ENCODE measurements at regions not wholly inside any gene's neighbourhood (a gene's known extent, or its start where the extent isn't known, plus 50 kb on each side); places are given as distances from the start of the nearest gene placed in this dataset.

DNA sequence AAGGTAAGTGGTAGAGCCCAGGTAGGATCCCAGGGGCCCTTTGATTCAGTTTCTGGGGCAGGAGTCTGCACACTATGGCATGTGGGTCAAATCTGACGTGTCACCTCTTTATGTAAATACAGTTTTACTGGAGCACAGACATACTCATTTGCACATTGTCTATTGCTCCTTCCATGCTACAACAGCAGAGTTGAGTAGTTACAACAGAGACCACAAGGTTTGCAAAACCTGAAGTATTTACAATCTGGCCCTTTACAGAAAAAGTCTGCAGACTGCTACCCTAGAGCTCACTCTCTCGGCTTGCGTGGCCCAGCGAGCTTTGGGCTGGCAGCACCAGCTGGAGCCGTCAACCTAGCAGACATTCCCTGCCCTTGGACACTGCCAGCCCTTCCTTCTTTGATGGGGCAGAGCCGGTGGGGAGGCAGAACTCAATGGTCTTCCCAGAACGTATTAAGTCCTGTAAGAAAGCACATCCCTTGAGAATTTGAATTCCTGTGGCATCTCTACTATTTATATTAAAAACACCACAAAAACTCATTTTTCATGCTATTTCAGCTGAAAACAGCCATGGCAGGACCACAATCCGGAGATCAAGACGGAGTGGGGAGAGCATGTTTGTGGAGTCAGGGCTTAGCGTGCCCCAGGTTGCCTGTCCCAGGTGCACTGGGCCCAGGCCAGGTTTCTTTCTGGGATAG lies 133.1 kb upstream of the NUDT7 start:
- H3K27me3 ChIP-seq: no peaks in the 10 kb centered on the region
- TF ChIP-seq, protein P1, sequence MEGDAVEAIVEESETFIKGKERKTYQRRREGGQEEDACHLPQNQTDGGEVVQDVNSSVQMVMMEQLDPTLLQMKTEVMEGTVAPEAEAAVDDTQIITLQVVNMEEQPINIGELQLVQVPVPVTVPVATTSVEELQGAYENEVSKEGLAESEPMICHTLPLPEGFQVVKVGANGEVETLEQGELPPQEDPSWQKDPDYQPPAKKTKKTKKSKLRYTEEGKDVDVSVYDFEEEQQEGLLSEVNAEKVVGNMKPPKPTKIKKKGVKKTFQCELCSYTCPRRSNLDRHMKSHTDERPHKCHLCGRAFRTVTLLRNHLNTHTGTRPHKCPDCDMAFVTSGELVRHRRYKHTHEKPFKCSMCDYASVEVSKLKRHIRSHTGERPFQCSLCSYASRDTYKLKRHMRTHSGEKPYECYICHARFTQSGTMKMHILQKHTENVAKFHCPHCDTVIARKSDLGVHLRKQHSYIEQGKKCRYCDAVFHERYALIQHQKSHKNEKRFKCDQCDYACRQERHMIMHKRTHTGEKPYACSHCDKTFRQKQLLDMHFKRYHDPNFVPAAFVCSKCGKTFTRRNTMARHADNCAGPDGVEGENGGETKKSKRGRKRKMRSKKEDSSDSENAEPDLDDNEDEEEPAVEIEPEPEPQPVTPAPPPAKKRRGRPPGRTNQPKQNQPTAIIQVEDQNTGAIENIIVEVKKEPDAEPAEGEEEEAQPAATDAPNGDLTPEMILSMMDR (IDR thresholded peaks at IDR 0.05): no peak
- TF ChIP-seq EP300 (IDR thresholded peaks at IDR 0.05): no peak
- TF ChIP-seq POLR2A (IDR thresholded peaks at IDR 0.05): no peak
- 81 to 85% methylated on average over 10 of the region's 10 CpGs for WGBS, 2 donors
- DNase-seq (ENCODE audit: low spot score in 2 of 2): no peak
- no peaks in the 10 kb centered on the region for H3K36me3 ChIP-seq
- H3K4me3 ChIP-seq: no peak overlapping the region
- H3K27ac ChIP-seq: no peak overlapping the region
- no peaks in the 10 kb centered on the region for H3K4me1 ChIP-seq
- no peaks in the 10 kb centered on the region for H3K9me3 ChIP-seq

DNA sequence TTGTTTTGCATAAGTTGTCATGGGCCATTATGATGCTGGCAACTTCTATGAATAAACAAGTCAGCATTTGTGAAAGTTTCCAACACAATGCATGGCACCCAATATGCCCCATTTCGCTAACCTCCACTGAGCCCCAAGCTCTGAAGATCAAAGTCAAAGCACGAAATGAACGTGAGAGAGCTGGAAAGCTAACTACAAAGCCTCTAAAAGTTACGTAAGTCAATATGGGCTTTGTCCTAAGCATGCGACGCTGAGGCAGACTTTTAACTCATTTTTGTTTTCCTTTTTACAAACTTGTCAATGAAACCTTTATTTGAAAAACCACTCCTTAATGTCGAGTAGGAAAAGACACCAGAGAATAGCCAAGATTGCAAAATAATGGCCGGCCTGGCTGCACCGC lies 131.6 kb upstream of the NUDT7 start:
- H3K4me3 ChIP-seq: no peak overlapping the region
- H3K36me3 ChIP-seq: no peaks in the 10 kb centered on the region
- 66 to 68% methylated on average over 9 of the region's 9 CpGs for WGBS, 2 donors
- DNase-seq (ENCODE audit: low spot score in 2 of 2): no peak
- H3K4me1 ChIP-seq: no peaks in the 10 kb centered on the region
- H3K27ac ChIP-seq: no peak overlapping the region
- no peaks in the 10 kb centered on the region for H3K9me3 ChIP-seq
- TF ChIP-seq, protein P1 (IDR thresholded peaks at IDR 0.05): no peak
- TF ChIP-seq POLR2A (IDR thresholded peaks at IDR 0.05) (no peak), EP300 (IDR thresholded peaks at IDR 0.05) (no peak)
- no peaks in the 10 kb centered on the region for H3K27me3 ChIP-seq

DNA sequence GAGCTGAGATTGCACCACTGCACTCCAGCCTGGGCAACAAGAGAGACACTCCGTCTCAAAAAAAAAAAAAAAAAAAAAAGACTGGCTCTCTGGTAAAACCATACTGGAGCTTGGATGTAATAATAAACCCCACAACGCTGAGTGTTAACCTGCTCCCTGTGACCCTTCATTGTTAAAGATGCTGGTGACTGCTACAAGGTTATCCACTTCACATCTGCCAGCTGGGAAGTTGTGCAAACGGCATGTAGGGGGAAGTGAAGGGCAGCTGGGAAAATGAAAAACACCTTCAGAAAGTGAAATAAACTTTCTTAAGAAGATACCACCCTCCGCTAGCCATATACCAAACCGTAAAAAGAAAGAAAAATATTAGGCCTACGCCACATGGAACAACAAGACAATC lies 131.0 kb upstream of the NUDT7 start:
- Histone ChIP-seq H3K27me3 (no peaks in the 10 kb centered on the region), H3K4me1 (no peaks in the 10 kb centered on the region), H3K27ac (no peak overlapping the region), H3K4me3 (no peak overlapping the region), H3K36me3 (no peaks in the 10 kb centered on the region), H3K9me3 (no peaks in the 10 kb centered on the region)
- 74 to 80% methylated on average over 6 of the region's 6 CpGs for WGBS, 2 donors
- no peak for DNase-seq (ENCODE audit: low spot score in 2 of 2)
- TF ChIP-seq, protein P1 (IDR thresholded peaks at IDR 0.05): no peak
- TF ChIP-seq POLR2A (IDR thresholded peaks at IDR 0.05) (no peak), EP300 (IDR thresholded peaks at IDR 0.05) (no peak)

DNA sequence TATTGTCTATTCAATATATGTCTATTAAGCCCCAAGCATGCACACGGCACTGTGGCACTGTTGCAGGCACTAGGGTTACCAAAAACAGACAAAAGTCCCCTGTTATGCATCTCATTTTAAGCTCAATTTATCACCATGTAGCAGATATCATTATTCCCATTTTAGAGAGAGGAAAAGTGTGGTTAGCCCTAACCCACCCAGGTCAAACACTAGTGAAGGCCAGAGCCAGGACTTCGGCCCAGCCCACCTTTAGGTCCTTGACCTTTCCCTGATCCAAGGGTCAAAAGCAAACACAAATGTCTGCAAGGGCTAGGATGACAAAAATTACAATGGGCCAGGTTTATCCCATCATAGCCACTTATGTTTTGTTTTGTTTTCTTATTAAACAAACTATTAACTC lies 130.3 kb upstream of the NUDT7 start:
- H3K27me3 ChIP-seq: no peaks in the 10 kb centered on the region
- H3K36me3 ChIP-seq: no peaks in the 10 kb centered on the region
- DNase-seq (ENCODE audit: low spot score in 2 of 2): no peak
- no peak for TF ChIP-seq POLR2A (IDR thresholded peaks at IDR 0.05)
- TF ChIP-seq EP300 (IDR thresholded peaks at IDR 0.05): no peak
- TF ChIP-seq, protein P1 (IDR thresholded peaks at IDR 0.05): no peak
- 62 to 78% methylated on average over 2 of the region's 2 CpGs for WGBS, 2 donors
- no peak overlapping the region for H3K27ac ChIP-seq
- no peaks in the 10 kb centered on the region for H3K4me1 ChIP-seq
- no peak overlapping the region for H3K4me3 ChIP-seq
- no peaks in the 10 kb centered on the region for H3K9me3 ChIP-seq

GRCh38 chr16:77594057-77594456 lies 128.3 kb upstream of the NUDT7 start:
- Histone ChIP-seq H3K9me3 (no peaks in the 10 kb centered on the region), H3K4me1 (no peaks in the 10 kb centered on the region), H3K36me3 (no peaks in the 10 kb centered on the region), H3K4me3 (no peak overlapping the region), H3K27me3 (no peaks in the 10 kb centered on the region), H3K27ac (no peak overlapping the region)
- WGBS, 2 donors: 31 to 58% methylated on average over 5 of the region's 5 CpGs
- DNase-seq (ENCODE audit: low spot score in 2 of 2): no peak
- TF ChIP-seq EP300 (IDR thresholded peaks at IDR 0.05): no peak
- TF ChIP-seq, protein P1 (IDR thresholded peaks at IDR 0.05): no peak
- no peak for TF ChIP-seq POLR2A (IDR thresholded peaks at IDR 0.05)
